ENCODE measurements at regions not wholly inside any gene's neighbourhood (a gene's known extent, or its start where the extent isn't known, plus 50 kb on each side); places are given as distances from the start of the nearest gene placed in this dataset.

GRCh38 chr9:33687779-33688178 is 107.6 kb upstream of the PRSS3 start:
- Mint-ChIP-seq H3K4me3 (no peak overlapping the region), H3K27me3 (peaks cover 49% of the 10 kb centered on the region), H3K9me3 (ENCODE audit: insufficient read depth) (no peaks in the 10 kb centered on the region), H3K27ac (no peak overlapping the region), H3K4me1 (peaks cover 4% of the 10 kb centered on the region)
- no peak overlapping the region for H3K4me3 ChIP-seq (ENCODE audit: control extremely low read depth in 1 of 5, extremely low read depth in 1 of 5, insufficient read depth in 1 of 5, low read depth in 2 of 5, low read length in 4 of 5)
- no peaks in the 10 kb centered on the region for H4K20me1 ChIP-seq (ENCODE audit: control insufficient read depth, insufficient read depth, low read length, poor library complexity, severe bottlenecking)
- DNase-seq (no peak), ATAC-seq (ENCODE audit: low read depth) (no peak)
- CTCF ChIA-PET, result interaction anchor here (0.7 kb wide), 1 partner anchor 64 kb away, joined by 3 read pairs; no protein-coding TSS in a partner anchor
- H3K27me3 ChIP-seq (replicated peaks in 1 of 4; ENCODE audit: control extremely low read depth in 1 of 4, control insufficient read depth in 3 of 4, insufficient read depth in 4 of 4, low read length in 3 of 4), result peaks cover 0 to 5% (median 0%) of the 10 kb centered on the region in 4 experiments
- POLR2A ChIA-PET, result no interaction called here
- H3K4me2 ChIP-seq (replicated peaks; ENCODE audit: low read depth, low read length, poor library complexity, severe bottlenecking), result no peak overlapping the region
- intact Hi-C loops (cut with micrococcal nuclease), result no loop called here
- H3K4me1 ChIP-seq (ENCODE audit: control insufficient read depth in 2 of 2, insufficient read depth in 2 of 2, low read length in 2 of 2), result no peaks in the 10 kb centered on the region
- H2AFZ ChIP-seq (ENCODE audit: insufficient read depth, low read depth, low read length, poor library complexity, severe bottlenecking), result no peak overlapping the region
- 10% methylated on average over 1 of the region's 2 CpGs for WGBS (ENCODE audit: insufficient coverage)
- H3K9ac ChIP-seq (ENCODE audit: low read length), result no peak overlapping the region
- H3K9me3 ChIP-seq (ENCODE audit: control extremely low read depth in 1 of 3, control insufficient read depth in 2 of 3, insufficient read depth in 1 of 3, low read length in 2 of 3), result no peaks in the 10 kb centered on the region
- H3K36me3 ChIP-seq (replicated peaks in 1 of 2; ENCODE audit: control extremely low read depth in 1 of 2, control insufficient read depth in 1 of 2, extremely low read depth in 1 of 2, insufficient read depth in 2 of 2, low read length in 1 of 2), result no peaks in the 10 kb centered on the region
- H3K27ac ChIP-seq (ENCODE audit: low read length in 2 of 2), result no peak overlapping the region
- TF ChIP-seq EZH2 (IDR thresholded peaks at IDR 0.05; ENCODE audit: borderline replicate concordance, insufficient read depth, low read depth, low read length, poor library complexity, severe bottlenecking), result no peak
- TF ChIP-seq, protein P1, sequence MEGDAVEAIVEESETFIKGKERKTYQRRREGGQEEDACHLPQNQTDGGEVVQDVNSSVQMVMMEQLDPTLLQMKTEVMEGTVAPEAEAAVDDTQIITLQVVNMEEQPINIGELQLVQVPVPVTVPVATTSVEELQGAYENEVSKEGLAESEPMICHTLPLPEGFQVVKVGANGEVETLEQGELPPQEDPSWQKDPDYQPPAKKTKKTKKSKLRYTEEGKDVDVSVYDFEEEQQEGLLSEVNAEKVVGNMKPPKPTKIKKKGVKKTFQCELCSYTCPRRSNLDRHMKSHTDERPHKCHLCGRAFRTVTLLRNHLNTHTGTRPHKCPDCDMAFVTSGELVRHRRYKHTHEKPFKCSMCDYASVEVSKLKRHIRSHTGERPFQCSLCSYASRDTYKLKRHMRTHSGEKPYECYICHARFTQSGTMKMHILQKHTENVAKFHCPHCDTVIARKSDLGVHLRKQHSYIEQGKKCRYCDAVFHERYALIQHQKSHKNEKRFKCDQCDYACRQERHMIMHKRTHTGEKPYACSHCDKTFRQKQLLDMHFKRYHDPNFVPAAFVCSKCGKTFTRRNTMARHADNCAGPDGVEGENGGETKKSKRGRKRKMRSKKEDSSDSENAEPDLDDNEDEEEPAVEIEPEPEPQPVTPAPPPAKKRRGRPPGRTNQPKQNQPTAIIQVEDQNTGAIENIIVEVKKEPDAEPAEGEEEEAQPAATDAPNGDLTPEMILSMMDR (IDR thresholded peaks at IDR 0.05), result no peak
- H3K79me2 ChIP-seq (ENCODE audit: control insufficient read depth, insufficient read depth, low read length), result no peaks in the 10 kb centered on the region

DNA sequence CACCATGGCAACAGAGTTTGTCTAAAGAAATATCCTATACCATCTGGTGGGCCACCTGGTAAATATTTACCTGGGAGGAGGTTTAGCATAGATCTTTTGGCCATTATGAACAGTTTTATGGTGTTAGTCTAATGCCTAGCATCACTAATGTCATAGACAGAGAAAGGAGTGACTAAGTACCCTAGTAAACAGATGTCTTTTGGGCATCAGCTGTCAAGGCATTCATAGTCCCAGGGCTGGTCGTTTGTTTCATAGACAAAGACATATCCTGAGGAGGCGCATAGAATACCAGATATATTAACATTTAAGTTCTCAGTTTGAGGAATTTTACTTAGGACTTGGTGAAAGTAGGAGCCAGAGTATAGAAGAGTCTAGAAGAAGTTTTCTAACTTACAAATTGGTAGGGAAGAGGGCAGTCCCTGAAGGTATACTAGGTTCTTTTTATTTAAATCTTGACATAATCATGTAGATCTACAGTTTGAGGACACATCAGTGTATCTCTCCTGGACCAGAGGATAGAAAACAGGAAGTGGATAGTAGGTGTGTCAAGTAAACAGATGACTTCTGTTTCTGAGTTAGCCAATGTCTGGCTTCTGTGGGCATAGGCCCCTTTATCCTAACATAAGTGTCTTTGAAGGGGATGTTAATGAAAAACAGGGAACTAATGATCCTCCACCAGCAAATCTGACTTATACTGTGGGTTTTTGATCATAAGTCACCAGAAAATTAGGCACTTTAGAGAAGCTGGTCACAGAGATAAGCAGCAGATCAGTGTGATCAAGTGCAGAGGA is 105.0 kb upstream of the PRSS3 start:
- H2AFZ ChIP-seq (ENCODE audit: insufficient read depth, low read depth, low read length, poor library complexity, severe bottlenecking), result no peak overlapping the region
- no peak overlapping the region for H3K27ac Mint-ChIP-seq
- no peak overlapping the region for H3K4me3 Mint-ChIP-seq
- no peaks in the 10 kb centered on the region for H3K9me3 ChIP-seq (ENCODE audit: control extremely low read depth in 1 of 3, control insufficient read depth in 2 of 3, insufficient read depth in 1 of 3, low read length in 2 of 3)
- H3K9me3 Mint-ChIP-seq (ENCODE audit: insufficient read depth), result no peaks in the 10 kb centered on the region
- DNase-seq, result no peak
- peaks cover 0 to 8% (median 0%) of the 10 kb centered on the region in 4 experiments for H3K27me3 ChIP-seq (replicated peaks in 1 of 4; ENCODE audit: control extremely low read depth in 1 of 4, control insufficient read depth in 3 of 4, insufficient read depth in 4 of 4, low read length in 3 of 4)
- intact Hi-C loops (cut with micrococcal nuclease), result no loop called here
- H3K4me1 Mint-ChIP-seq, result peaks cover 4% of the 10 kb centered on the region
- no peak for ATAC-seq (ENCODE audit: low read depth)
- ChIA-PET POLR2A (no interaction called here), CTCF (interaction anchor here (0.6 kb wide), 1 partner anchor 398 kb away, joined by 3 read pairs; no protein-coding TSS in a partner anchor)
- no CpG with 5 or more reads among the region's 2 CpGs for WGBS (ENCODE audit: insufficient coverage)
- no peak overlapping the region for H3K27ac ChIP-seq (ENCODE audit: low read length in 2 of 2)
- no peaks in the 10 kb centered on the region for H3K79me2 ChIP-seq (ENCODE audit: control insufficient read depth, insufficient read depth, low read length)
- TF ChIP-seq, protein P1 (IDR thresholded peaks at IDR 0.05), result no peak
- TF ChIP-seq EZH2 (IDR thresholded peaks at IDR 0.05; ENCODE audit: borderline replicate concordance, insufficient read depth, low read depth, low read length, poor library complexity, severe bottlenecking), result no peak
- H3K36me3 ChIP-seq (replicated peaks in 1 of 2; ENCODE audit: control extremely low read depth in 1 of 2, control insufficient read depth in 1 of 2, extremely low read depth in 1 of 2, insufficient read depth in 2 of 2, low read length in 1 of 2), result no peaks in the 10 kb centered on the region
- no peaks in the 10 kb centered on the region for H3K4me1 ChIP-seq (ENCODE audit: control insufficient read depth in 2 of 2, insufficient read depth in 2 of 2, low read length in 2 of 2)
- H4K20me1 ChIP-seq (ENCODE audit: control insufficient read depth, insufficient read depth, low read length, poor library complexity, severe bottlenecking), result no peaks in the 10 kb centered on the region
- no peak overlapping the region for H3K4me2 ChIP-seq (replicated peaks; ENCODE audit: low read depth, low read length, poor library complexity, severe bottlenecking)
- no peak overlapping the region for H3K9ac ChIP-seq (ENCODE audit: low read length)
- H3K27me3 Mint-ChIP-seq, result peaks cover 51% of the 10 kb centered on the region
- no peak overlapping the region for H3K4me3 ChIP-seq (ENCODE audit: control extremely low read depth in 1 of 5, extremely low read depth in 1 of 5, insufficient read depth in 1 of 5, low read depth in 2 of 5, low read length in 4 of 5)

All from B cell (primary cell).